22Rv1 (cell line): ENCODE measurements at regions not wholly inside any gene's neighbourhood (a gene's known extent, or its start where the extent isn't known, plus 50 kb on each side); places are given as distances from the start of the nearest gene placed in this dataset.

Experiments
- CTCF ChIP-seq: fragments of 450-650 bp; IDR thresholded peaks from 2 replicates; pipeline ENCODE4 v1.5.1; 2017; ENCODE audit warnings: mild to moderate bottlenecking
- ZFX ChIP-seq: fragments of 450-650 bp; IDR thresholded peaks from 2 replicates; pipeline ENCODE4 v1.6.1; 2017; ENCODE audit warnings: antibody characterized with exemption, borderline replicate concordance

- TF ChIP-seq CTCF = no peak
- no peak for TF ChIP-seq ZFX
These were observed 196.1 kb downstream of the TRIM27 start for GRCh38 chr6:28727559-28728211.
